SHP77 treated with DMSO at 0.1 percent for 48 hours (cell line): ENCODE measurements at regions not wholly inside any gene's neighbourhood (a gene's known extent, or its start where the extent isn't known, plus 50 kb on each side); places are given as distances from the start of the nearest gene placed in this dataset.
A peak's percentile ranks its signal among the peaks of the same experiment; 100 is the strongest.

Experiments
- DNase-seq: peaks from one replicate; lab custom pipeline; 2025; lab: John Stamatoyannopoulos, UW

GRCh38 chr2:18253686-18254197, 306.7 kb downstream of the RDH14 start:
- DNase-seq = no peak

GRCh38 chr2:18251486-18251885, 309.0 kb downstream of the RDH14 start:
- DNase-seq = no peak

- no peak for DNase-seq
These were observed 313.0 kb downstream of the RDH14 start for GRCh38 chr2:18247282-18248110.

GRCh38 chr2:18245375-18245774, 315.1 kb downstream of the RDH14 start:
- DNase-seq = no peak

- DNase-seq = no peak
These were observed 315.6 kb downstream of the RDH14 start for GRCh38 chr2:18244845-18245244.

GRCh38 chr2:18243816-18244215, 316.6 kb downstream of the RDH14 start:
- DNase-seq = no peak

- no peak for DNase-seq
These were observed 317.7 kb downstream of the RDH14 start for GRCh38 chr2:18242716-18243115.

- no peak for DNase-seq
These were observed 322.2 kb downstream of the RDH14 start for GRCh38 chr2:18238209-18238608.

GRCh38 chr2:18237298-18237697, 323.2 kb downstream of the RDH14 start:
- no peak for DNase-seq

- no peak for DNase-seq
These were observed 327.6 kb downstream of the RDH14 start for GRCh38 chr2:18232731-18233438.

GRCh38 chr2:18230668-18231067, 329.8 kb downstream of the RDH14 start:
- DNase-seq = no peak

- no peak for DNase-seq
These were observed 340.8 kb downstream of the RDH14 start for GRCh38 chr2:18219676-18220075.

- no peak for DNase-seq
These were observed 339.9 kb downstream of the KCNS3 start for GRCh38 chr2:18218160-18218933.

- no peak for DNase-seq
These were observed 336.5 kb downstream of the KCNS3 start for GRCh38 chr2:18214936-18215335.

- no peak for DNase-seq
These were observed 335.5 kb downstream of the KCNS3 start for GRCh38 chr2:18213986-18214385.

GRCh38 chr2:18209934-18210639, 331.6 kb downstream of the KCNS3 start:
- DNase-seq = peak; percentile 39

- no peak for DNase-seq
These were observed 330.5 kb downstream of the KCNS3 start for GRCh38 chr2:18208956-18209355.

- DNase-seq = no peak
These were observed 322.3 kb downstream of the KCNS3 start for GRCh38 chr2:18200771-18201170.

- DNase-seq = no peak
These were observed 320.2 kb downstream of the KCNS3 start for GRCh38 chr2:18198677-18199076.

GRCh38 chr2:18194161-18194560, 315.7 kb downstream of the KCNS3 start:
- no peak for DNase-seq

- no peak for DNase-seq
These were observed 308.5 kb downstream of the KCNS3 start for GRCh38 chr2:18186816-18187613.
